HepG2 (cell line): ENCODE measurements at regions not wholly inside any gene's neighbourhood (a gene's known extent, or its start where the extent isn't known, plus 50 kb on each side); places are given as distances from the start of the nearest gene placed in this dataset.

Experiments
- ELF3 ChIP-seq: IDR thresholded peaks from 2 replicates; pipeline ENCODE4 v1.6.1; 2016; ENCODE audit warnings: missing genetic modification reagents, missing compliant biosample characterization
- FOXA1 ChIP-seq, 2 experiments: fragments of 450-650 bp in 1 of 2; sonication (generic) in 1 of 2; formaldehyde crosslinking in 1 of 2; IDR thresholded peaks; 2 replicates each; pipeline versions ENCODE4 v1.4.0 to v1.6.1; 2016 to 2020; ENCODE audit warnings: missing genetic modification reagents in 1 of 2
- FOXA3 ChIP-seq: IDR thresholded peaks from 2 replicates; pipeline ENCODE4 v1.6.1; 2016; ENCODE audit warnings: missing genetic modification reagents, missing compliant biosample characterization
- PAXIP1 ChIP-seq: sonication (generic); formaldehyde crosslinking; conservative IDR thresholded peaks from 2 replicates; pipeline ENCODE4 v1.4.0; 2020; ENCODE audit warnings: mild to moderate bottlenecking, missing genetic modification reagents, moderate library complexity
- POLR2A ChIP-seq, 2 experiments: IDR thresholded peaks; 2 replicates each; pipeline ENCODE4 v1.6.1; 2011; ENCODE audit warnings: low read depth in 2 of 2, low read length in 2 of 2, mild to moderate bottlenecking in 1 of 2, moderate library complexity in 1 of 2; ENCODE audit not compliant: insufficient read depth in 1 of 2
- POLR2AphosphoS2 ChIP-seq: IDR thresholded peaks from 2 replicates; pipeline ENCODE4 v1.6.1; 2011; ENCODE audit warnings: low read depth, low read length, improper control_type of control experiment
- RARA ChIP-seq: IDR thresholded peaks from 2 replicates; pipeline ENCODE4 v1.6.1; 2016; ENCODE audit warnings: missing genetic modification reagents, missing compliant biosample characterization
- RXRB ChIP-seq: IDR thresholded peaks from 2 replicates; pipeline ENCODE4 v1.6.1; 2016; ENCODE audit warnings: borderline replicate concordance, missing genetic modification reagents, missing compliant biosample characterization
- THAP7 ChIP-seq: sonication (generic); formaldehyde crosslinking; IDR thresholded peaks from 2 replicates; pipeline ENCODE4 v1.8.1; 2023; ENCODE audit warnings: mild to moderate bottlenecking, missing genetic modification reagents
- ZFP37 ChIP-seq: sonication (generic); formaldehyde crosslinking; IDR thresholded peaks from 2 replicates; pipeline ENCODE4 v1.4.0; 2020; ENCODE audit warnings: missing genetic modification reagents, borderline replicate concordance

- TF ChIP-seq PAXIP1 (CRISPR knock-in tag) (0 out of 2 replicates have a peak, but pooled peaks have one; percentile 29), THAP7 (CRISPR knock-in tag) (no peak), FOXA3 (peak; percentile 65), POLR2AphosphoS2 (peak; percentile 68; the same call in 1 of the 2 replicates), RXRB (CRISPR knock-in tag) (0 out of 2 replicates have a peak, but pooled peaks have one; percentile 16), FOXA1 (IDR thresholded peaks at IDR 0.05) (no peak), FOXA1 (CRISPR knock-in tag; IDR thresholded peaks at IDR 0.05) (peak; percentile 51; the same call in 1 of the 2 replicates), RARA (CRISPR knock-in tag) (peak; percentile 33; the same call in 1 of the 2 replicates), ELF3 (CRISPR knock-in tag) (peak; percentile 62), ZFP37 (CRISPR knock-in tag) (no peak), POLR2A (IDR thresholded peaks at IDR 0.05; ENCODE audit: insufficient read depth in 1 of 2, low read depth in 2 of 2, low read length in 2 of 2) (peak in 1 of 2 experiments; percentile 46; a peak in 1 of 4 replicates)
Measured at GRCh38 chr9:94176608-94177007, 82.5 kb upstream of the ZNF169 start (continued).
